ENCODE measurements at regions not wholly inside any gene's neighbourhood (a gene's known extent, or its start where the extent isn't known, plus 50 kb on each side); places are given as distances from the start of the nearest gene placed in this dataset.

GRCh38 chr12:127249428-127249827 is 1017.5 kb upstream of the TMEM132C start:
- Mint-ChIP-seq H3K4me1 (ENCODE audit: low read depth) (peaks cover 4% of the 10 kb centered on the region), H3K27me3 (no peaks in the 10 kb centered on the region), H3K9me3 (ENCODE audit: low read depth) (no peaks in the 10 kb centered on the region), H3K36me3 (ENCODE audit: insufficient read depth) (no peaks in the 10 kb centered on the region), H3K4me3 (ENCODE audit: low read depth) (no peak overlapping the region), H3K27ac (no peak overlapping the region)
- no peak for TF ChIP-seq CTCF (IDR thresholded peaks at IDR 0.05; ENCODE audit: unreplicated experiment)
- DNase-seq (ENCODE audit: low spot score, unreplicated experiment): no peak

- TF ChIP-seq CTCF (IDR thresholded peaks at IDR 0.05; ENCODE audit: unreplicated experiment): no peak
- Mint-ChIP-seq H3K9me3 (ENCODE audit: low read depth) (peaks cover 3% of the 10 kb centered on the region), H3K27me3 (no peaks in the 10 kb centered on the region), H3K27ac (no peak overlapping the region), H3K4me1 (ENCODE audit: low read depth) (peaks cover 11% of the 10 kb centered on the region), H3K4me3 (ENCODE audit: low read depth) (no peak overlapping the region), H3K36me3 (ENCODE audit: insufficient read depth) (no peaks in the 10 kb centered on the region)
- DNase-seq (ENCODE audit: low spot score, unreplicated experiment): no peak
Observed at GRCh38 chr12:127253797-127254327, 1013.1 kb upstream of the TMEM132C start.

GRCh38 chr12:127254420-127254955 is 1012.5 kb upstream of the TMEM132C start:
- TF ChIP-seq CTCF (IDR thresholded peaks at IDR 0.05; ENCODE audit: unreplicated experiment): no peak
- DNase-seq (ENCODE audit: low spot score, unreplicated experiment): no peak
- Mint-ChIP-seq H3K27me3 (no peaks in the 10 kb centered on the region), H3K27ac (no peak overlapping the region), H3K36me3 (ENCODE audit: insufficient read depth) (no peaks in the 10 kb centered on the region), H3K4me1 (ENCODE audit: low read depth) (peaks cover 11% of the 10 kb centered on the region), H3K9me3 (ENCODE audit: low read depth) (peaks cover 3% of the 10 kb centered on the region), H3K4me3 (ENCODE audit: low read depth) (no peak overlapping the region)

GRCh38 chr12:127257366-127257935 is 1009.5 kb upstream of the TMEM132C start:
- Mint-ChIP-seq H3K4me1 (ENCODE audit: low read depth) (peaks cover 11% of the 10 kb centered on the region), H3K9me3 (ENCODE audit: low read depth) (peaks cover 3% of the 10 kb centered on the region), H3K4me3 (ENCODE audit: low read depth) (no peak overlapping the region), H3K36me3 (ENCODE audit: insufficient read depth) (no peaks in the 10 kb centered on the region), H3K27me3 (no peaks in the 10 kb centered on the region), H3K27ac (no peak overlapping the region)
- no peak for DNase-seq (ENCODE audit: low spot score, unreplicated experiment)
- no peak for TF ChIP-seq CTCF (IDR thresholded peaks at IDR 0.05; ENCODE audit: unreplicated experiment)

GRCh38 chr12:127260531-127260930 is 1006.4 kb upstream of the TMEM132C start:
- H3K27ac Mint-ChIP-seq: no peak overlapping the region
- H3K4me3 Mint-ChIP-seq (ENCODE audit: low read depth): no peak overlapping the region
- no peak for TF ChIP-seq CTCF (IDR thresholded peaks at IDR 0.05; ENCODE audit: unreplicated experiment)
- H3K4me1 Mint-ChIP-seq (ENCODE audit: low read depth): no peaks in the 10 kb centered on the region
- H3K9me3 Mint-ChIP-seq (ENCODE audit: low read depth): peaks cover 3% of the 10 kb centered on the region
- no peaks in the 10 kb centered on the region for H3K36me3 Mint-ChIP-seq (ENCODE audit: insufficient read depth)
- no peak for DNase-seq (ENCODE audit: low spot score, unreplicated experiment)
- peaks cover 4% of the 10 kb centered on the region for H3K27me3 Mint-ChIP-seq

Measured in progenitor cell of endocrine pancreas (in vitro differentiated cells).